ENCODE measurements at regions not wholly inside any gene's neighbourhood (a gene's known extent, or its start where the extent isn't known, plus 50 kb on each side); places are given as distances from the start of the nearest gene placed in this dataset.

GRCh38 chr10:90579602-90580242, 278.1 kb downstream of the HTR7 start:
- H3K27me3 Mint-ChIP-seq (ENCODE audit: low read depth), result no peaks in the 10 kb centered on the region
- H3K4me3 Mint-ChIP-seq, result no peak overlapping the region
- H3K9me3 Mint-ChIP-seq, result peaks cover 4% of the 10 kb centered on the region
- H3K4me1 Mint-ChIP-seq, result no peaks in the 10 kb centered on the region
- H3K27ac Mint-ChIP-seq, result no peak overlapping the region
- no peaks in the 10 kb centered on the region for H3K36me3 Mint-ChIP-seq (ENCODE audit: low read depth)
- TF ChIP-seq CTCF (IDR thresholded peaks at IDR 0.05; ENCODE audit: unreplicated experiment in 3 of 3), result no peak

GRCh38 chr10:90583416-90583815, 274.4 kb downstream of the HTR7 start:
- Mint-ChIP-seq H3K27me3 (ENCODE audit: low read depth) (no peaks in the 10 kb centered on the region), H3K9me3 (peaks cover 4% of the 10 kb centered on the region), H3K4me1 (no peaks in the 10 kb centered on the region), H3K36me3 (ENCODE audit: low read depth) (no peaks in the 10 kb centered on the region), H3K27ac (no peak overlapping the region), H3K4me3 (no peak overlapping the region)
- no peak for TF ChIP-seq CTCF (IDR thresholded peaks at IDR 0.05; ENCODE audit: unreplicated experiment in 3 of 3)

- H3K9me3 Mint-ChIP-seq, result no peaks in the 10 kb centered on the region
- H3K27me3 Mint-ChIP-seq (ENCODE audit: low read depth), result no peaks in the 10 kb centered on the region
- no peak for TF ChIP-seq CTCF (IDR thresholded peaks at IDR 0.05; ENCODE audit: unreplicated experiment in 3 of 3)
- no peak overlapping the region for H3K27ac Mint-ChIP-seq
- no peaks in the 10 kb centered on the region for H3K4me1 Mint-ChIP-seq
- H3K4me3 Mint-ChIP-seq, result no peak overlapping the region
- H3K36me3 Mint-ChIP-seq (ENCODE audit: low read depth), result no peaks in the 10 kb centered on the region
Observed at GRCh38 chr10:90587081-90587491, 270.8 kb downstream of the HTR7 start.

GRCh38 chr10:90587561-90587960, 270.3 kb downstream of the HTR7 start:
- Mint-ChIP-seq H3K27ac (no peak overlapping the region), H3K4me1 (no peaks in the 10 kb centered on the region), H3K4me3 (no peak overlapping the region), H3K36me3 (ENCODE audit: low read depth) (no peaks in the 10 kb centered on the region), H3K9me3 (no peaks in the 10 kb centered on the region), H3K27me3 (ENCODE audit: low read depth) (no peaks in the 10 kb centered on the region)
- no peak for TF ChIP-seq CTCF (IDR thresholded peaks at IDR 0.05; ENCODE audit: unreplicated experiment in 3 of 3)

GRCh38 chr10:90588222-90588621, 269.6 kb downstream of the HTR7 start:
- H3K27me3 Mint-ChIP-seq (ENCODE audit: low read depth), result no peaks in the 10 kb centered on the region
- no peak overlapping the region for H3K27ac Mint-ChIP-seq
- no peak overlapping the region for H3K4me3 Mint-ChIP-seq
- no peaks in the 10 kb centered on the region for H3K4me1 Mint-ChIP-seq
- TF ChIP-seq CTCF (IDR thresholded peaks at IDR 0.05; ENCODE audit: unreplicated experiment in 3 of 3), result no peak
- no peaks in the 10 kb centered on the region for H3K9me3 Mint-ChIP-seq
- no peaks in the 10 kb centered on the region for H3K36me3 Mint-ChIP-seq (ENCODE audit: low read depth)

- Mint-ChIP-seq H3K36me3 (ENCODE audit: low read depth) (no peaks in the 10 kb centered on the region), H3K27me3 (ENCODE audit: low read depth) (no peaks in the 10 kb centered on the region), H3K27ac (no peak overlapping the region), H3K4me3 (no peak overlapping the region), H3K9me3 (no peaks in the 10 kb centered on the region), H3K4me1 (no peaks in the 10 kb centered on the region)
- no peak for TF ChIP-seq CTCF (IDR thresholded peaks at IDR 0.05; ENCODE audit: unreplicated experiment in 3 of 3)
Observed at GRCh38 chr10:90589825-90590224, 268.0 kb downstream of the HTR7 start.
